Progenitor cell of endocrine pancreas (in vitro differentiated cells): ENCODE measurements at regions not wholly inside any gene's neighbourhood (a gene's known extent, or its start where the extent isn't known, plus 50 kb on each side); places are given as distances from the start of the nearest gene placed in this dataset.
"Not testable (repeated sequence)": the region's sequence is repeated elsewhere in the genome, so short reads cannot be mapped to it uniquely, and the experiment has no call there.

Experiments used
- DNase-seq: peaks from one replicate; pipeline ENCODE4 v3.0.0; 2021; ENCODE audit warnings: low spot score; ENCODE audit not compliant: unreplicated experiment
- H3K27ac Mint-ChIP-seq: 2 replicates; pipeline ENCODE4 v1.8.0; 2021; ENCODE audit warnings: mild to moderate bottlenecking, moderate library complexity, mixed read lengths
- H3K27me3 Mint-ChIP-seq: 2 replicates; pipeline ENCODE4 v1.8.0; 2021; ENCODE audit warnings: mixed read lengths
- H3K36me3 Mint-ChIP-seq: 2 replicates; pipeline ENCODE4 v1.8.0; 2022; ENCODE audit warnings: mixed read lengths; ENCODE audit not compliant: insufficient read depth
- H3K4me1 Mint-ChIP-seq: 2 replicates; pipeline ENCODE4 v1.8.0; 2021; ENCODE audit warnings: low read depth, mixed read lengths
- H3K4me3 Mint-ChIP-seq: 2 replicates; pipeline ENCODE4 v1.8.0; 2021; ENCODE audit warnings: low read depth, mild to moderate bottlenecking, moderate library complexity, mixed read lengths
- H3K9me3 Mint-ChIP-seq: 2 replicates; pipeline ENCODE4 v1.8.0; 2021; ENCODE audit warnings: low read depth, mixed read lengths
- TF ChIP-seq, protein P1 (sequence below): fragments of 200-600 bp; sonication (generic); IDR thresholded peaks from one replicate; pipeline ENCODE4 v1.5.0; 2021; ENCODE audit warnings: antibody characterized with exemption, mild to moderate bottlenecking; ENCODE audit not compliant: unreplicated experiment

DNA sequence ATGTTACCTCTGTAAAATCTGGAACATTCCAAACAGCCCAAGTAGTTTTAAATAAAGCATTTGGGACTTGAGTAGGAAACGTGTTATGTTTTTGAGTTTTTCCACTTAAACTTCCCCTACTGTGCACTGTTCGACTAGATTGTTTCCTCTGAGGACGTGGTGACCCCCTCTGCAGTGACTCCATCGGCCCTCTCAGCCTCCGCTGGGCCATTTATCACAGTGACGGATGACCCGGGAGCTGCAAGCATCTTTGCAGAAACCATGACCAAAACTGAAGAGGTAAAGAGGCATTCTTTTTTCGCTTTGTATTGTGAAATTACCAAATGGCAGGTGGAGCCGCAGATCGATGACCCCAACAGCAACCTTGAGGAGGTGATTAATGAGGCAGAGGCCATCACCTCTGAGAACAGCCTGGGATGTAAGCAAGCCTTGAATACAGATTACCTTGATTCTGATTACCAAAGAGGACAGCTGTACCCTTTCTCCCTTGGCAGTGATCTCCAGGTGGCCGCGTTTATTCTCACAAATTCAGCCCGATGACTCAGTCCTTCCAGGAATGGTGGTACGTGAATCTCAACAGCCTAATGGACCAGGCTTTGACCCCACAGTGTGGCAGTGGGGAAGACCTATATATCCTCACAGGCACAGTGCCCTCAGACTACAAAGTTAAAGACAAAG, 79.1 kb upstream of the FAN1 start:
- peaks cover 2% of the 10 kb centered on the region for H3K4me1 Mint-ChIP-seq
- DNase-seq, result no peak
- H3K27ac Mint-ChIP-seq, result peak overlapping the region; percentile 4
- no peaks in the 10 kb centered on the region for H3K36me3 Mint-ChIP-seq
- H3K9me3 Mint-ChIP-seq, result no peaks in the 10 kb centered on the region
- TF ChIP-seq, protein P1, sequence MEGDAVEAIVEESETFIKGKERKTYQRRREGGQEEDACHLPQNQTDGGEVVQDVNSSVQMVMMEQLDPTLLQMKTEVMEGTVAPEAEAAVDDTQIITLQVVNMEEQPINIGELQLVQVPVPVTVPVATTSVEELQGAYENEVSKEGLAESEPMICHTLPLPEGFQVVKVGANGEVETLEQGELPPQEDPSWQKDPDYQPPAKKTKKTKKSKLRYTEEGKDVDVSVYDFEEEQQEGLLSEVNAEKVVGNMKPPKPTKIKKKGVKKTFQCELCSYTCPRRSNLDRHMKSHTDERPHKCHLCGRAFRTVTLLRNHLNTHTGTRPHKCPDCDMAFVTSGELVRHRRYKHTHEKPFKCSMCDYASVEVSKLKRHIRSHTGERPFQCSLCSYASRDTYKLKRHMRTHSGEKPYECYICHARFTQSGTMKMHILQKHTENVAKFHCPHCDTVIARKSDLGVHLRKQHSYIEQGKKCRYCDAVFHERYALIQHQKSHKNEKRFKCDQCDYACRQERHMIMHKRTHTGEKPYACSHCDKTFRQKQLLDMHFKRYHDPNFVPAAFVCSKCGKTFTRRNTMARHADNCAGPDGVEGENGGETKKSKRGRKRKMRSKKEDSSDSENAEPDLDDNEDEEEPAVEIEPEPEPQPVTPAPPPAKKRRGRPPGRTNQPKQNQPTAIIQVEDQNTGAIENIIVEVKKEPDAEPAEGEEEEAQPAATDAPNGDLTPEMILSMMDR, result no peak
- H3K4me3 Mint-ChIP-seq, result no peak overlapping the region
- H3K27me3 Mint-ChIP-seq, result no peaks in the 10 kb centered on the region

DNA sequence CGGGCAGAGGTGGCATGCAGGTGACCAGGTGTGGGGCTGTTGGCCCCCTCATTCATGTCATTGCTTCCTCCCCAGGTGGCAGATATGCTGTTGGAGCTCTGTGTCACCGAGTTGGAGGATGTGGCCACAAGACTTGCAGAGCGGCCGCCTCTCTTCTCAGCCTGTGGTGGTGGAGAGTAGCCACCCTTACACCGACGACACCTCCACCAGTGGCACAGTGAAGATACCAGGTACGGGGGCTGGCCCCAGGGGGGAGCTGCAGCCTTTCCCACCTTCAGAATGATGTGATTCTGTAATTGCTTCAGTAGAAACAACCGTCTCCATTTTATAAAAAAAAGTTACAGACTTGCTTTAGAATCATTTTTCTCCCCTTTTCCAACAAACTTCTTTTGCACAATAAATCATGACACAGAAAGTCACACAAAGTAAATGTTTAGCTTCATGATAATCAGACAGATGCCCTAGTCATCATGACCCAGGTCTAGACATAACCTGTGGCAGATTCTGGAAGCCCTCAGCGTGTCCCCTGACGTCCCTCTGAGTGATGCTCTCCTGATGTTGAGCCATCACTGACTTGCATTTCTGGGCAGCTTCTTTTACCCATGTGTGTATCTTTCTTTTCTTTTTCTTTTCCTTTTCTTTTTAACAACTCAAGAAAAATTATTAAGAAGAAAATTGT, 76.0 kb upstream of the FAN1 start:
- no peaks in the 10 kb centered on the region for H3K9me3 Mint-ChIP-seq
- no peak overlapping the region for H3K4me3 Mint-ChIP-seq
- no peak overlapping the region for H3K27ac Mint-ChIP-seq
- TF ChIP-seq, protein P1, result no peak
- peaks cover 2% of the 10 kb centered on the region for H3K4me1 Mint-ChIP-seq
- DNase-seq, result no peak
- no peaks in the 10 kb centered on the region for H3K36me3 Mint-ChIP-seq
- H3K27me3 Mint-ChIP-seq, result no peaks in the 10 kb centered on the region

DNA sequence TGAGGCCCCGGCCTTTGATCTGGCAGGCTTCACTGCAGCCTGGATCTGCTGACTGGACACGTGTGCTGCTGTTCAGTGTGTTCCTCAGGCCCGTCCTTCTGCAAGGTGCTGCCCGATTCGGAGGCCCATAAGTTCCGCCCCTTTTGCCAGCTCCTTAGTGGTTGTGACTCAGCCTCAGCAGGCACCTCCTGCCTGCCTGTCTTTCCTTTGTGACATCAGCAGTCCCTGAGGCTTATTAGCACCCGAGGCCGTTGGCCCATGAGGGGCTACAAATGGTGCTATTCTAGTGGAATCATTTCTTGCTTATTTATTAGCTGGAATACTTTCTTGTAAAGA, 75.4 kb upstream of the FAN1 start:
- H3K27ac Mint-ChIP-seq, H3K9me3 Mint-ChIP-seq, DNase-seq, H3K4me3 Mint-ChIP-seq, H3K4me1 Mint-ChIP-seq, H3K36me3 Mint-ChIP-seq, H3K27me3 Mint-ChIP-seq: not testable (repeated sequence)

DNA sequence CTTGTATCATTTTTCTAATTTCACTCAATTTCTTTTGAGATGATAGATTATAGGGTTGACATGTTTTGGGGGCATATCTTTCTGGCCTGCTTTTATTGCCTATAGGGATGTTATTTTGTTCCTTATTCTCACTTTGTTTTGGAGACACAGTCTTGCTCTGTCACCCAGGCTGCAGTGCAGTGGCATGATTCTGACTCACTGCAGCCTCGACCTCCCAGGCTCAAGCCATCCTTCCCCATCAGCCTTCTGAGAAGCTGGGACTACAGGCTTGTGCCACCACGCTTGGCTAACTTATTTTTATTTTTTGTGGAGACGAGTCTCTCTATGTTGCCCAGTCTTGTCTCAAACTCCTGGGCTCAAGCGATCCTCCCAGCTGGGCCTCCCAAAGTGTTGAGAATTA, 72.8 kb upstream of the FAN1 start:
- no peak overlapping the region for H3K27ac Mint-ChIP-seq
- no peaks in the 10 kb centered on the region for H3K9me3 Mint-ChIP-seq
- H3K27me3 Mint-ChIP-seq, result no peaks in the 10 kb centered on the region
- no peaks in the 10 kb centered on the region for H3K4me1 Mint-ChIP-seq
- no peaks in the 10 kb centered on the region for H3K36me3 Mint-ChIP-seq
- TF ChIP-seq, protein P1, result no peak
- DNase-seq, result no peak
- no peak overlapping the region for H3K4me3 Mint-ChIP-seq

DNA sequence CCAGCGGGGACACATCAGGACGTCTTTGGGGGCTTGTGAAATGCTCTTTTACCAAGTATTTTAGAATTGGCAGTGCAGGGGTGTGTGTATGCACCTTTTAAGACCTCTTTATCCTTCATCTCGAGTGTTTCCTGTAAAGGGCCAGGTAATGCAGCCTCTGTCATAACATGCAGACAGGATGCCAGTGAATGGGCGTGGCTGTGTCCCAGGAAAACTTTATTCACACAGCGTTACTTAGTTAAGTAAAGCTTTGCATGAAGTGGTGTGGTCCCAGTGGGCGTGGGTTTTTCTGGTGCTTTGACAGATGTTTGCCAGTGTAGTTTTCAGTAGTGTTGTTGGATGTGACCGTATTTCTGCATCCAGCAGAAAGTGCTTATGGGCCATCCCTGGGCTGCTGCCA, 70.3 kb upstream of the FAN1 start:
- not testable (repeated sequence) for H3K27me3 Mint-ChIP-seq, H3K27ac Mint-ChIP-seq

DNA sequence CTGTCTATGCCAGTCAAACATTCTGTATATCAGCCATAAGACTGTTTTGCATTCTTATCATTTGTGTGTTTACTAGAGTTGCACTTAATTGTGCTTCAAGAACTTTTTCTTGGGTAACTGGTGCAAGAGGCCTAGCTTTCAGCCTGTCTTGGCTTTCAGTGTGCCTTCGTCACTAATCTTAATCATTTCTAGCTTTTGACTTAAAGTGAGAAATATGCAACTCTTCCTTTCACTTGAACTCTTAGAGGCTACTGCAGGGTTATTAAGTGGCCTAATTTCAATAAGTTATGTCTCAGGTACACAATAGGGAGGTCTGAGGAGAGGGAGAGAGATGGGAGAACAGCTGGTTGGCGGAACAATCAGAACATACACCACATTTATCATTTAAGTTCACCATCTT, 62.1 kb upstream of the FAN1 start:
- H3K27me3 Mint-ChIP-seq, result peaks cover 15% of the 10 kb centered on the region
- H3K9me3 Mint-ChIP-seq, DNase-seq, H3K27ac Mint-ChIP-seq, H3K4me3 Mint-ChIP-seq, H3K36me3 Mint-ChIP-seq, H3K4me1 Mint-ChIP-seq: not testable (repeated sequence)

More for the DNA sequence above, 70.3 kb upstream of the FAN1 start:
- not testable (repeated sequence) for DNase-seq, H3K4me3 Mint-ChIP-seq, H3K4me1 Mint-ChIP-seq, H3K36me3 Mint-ChIP-seq, H3K9me3 Mint-ChIP-seq

DNA sequence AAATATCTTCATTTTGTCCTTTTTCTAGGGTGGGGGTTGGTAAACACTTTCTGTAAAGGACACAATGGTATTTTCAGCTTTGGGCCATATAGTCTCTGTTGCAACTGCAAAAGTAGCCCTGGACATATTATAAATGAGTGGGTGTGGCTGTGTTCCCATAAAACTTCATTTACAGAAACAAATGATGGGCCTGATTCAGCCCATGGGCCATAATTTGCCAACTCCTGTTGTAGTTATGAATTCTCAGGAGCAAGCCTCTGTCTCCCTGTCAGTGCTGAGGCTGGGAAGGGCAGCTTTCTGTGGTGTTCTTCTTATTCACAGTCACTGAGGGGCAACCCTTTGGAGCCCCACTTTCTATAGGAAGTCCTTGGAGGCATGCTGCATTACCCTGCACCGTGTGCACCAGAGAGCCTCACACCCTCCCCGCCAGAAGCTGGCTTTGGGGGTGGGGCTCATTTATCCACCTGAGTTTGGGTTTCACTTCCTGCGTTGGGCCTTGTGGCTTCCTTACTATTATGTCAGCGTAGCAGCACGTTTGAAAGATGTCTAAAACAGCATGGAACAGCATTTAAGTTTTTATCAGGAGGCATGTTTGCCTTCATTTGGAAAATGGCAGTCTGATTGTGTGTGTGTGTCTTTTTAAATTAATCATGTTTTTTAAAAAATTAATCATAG, 60.8 kb upstream of the FAN1 start:
- peaks cover 18% of the 10 kb centered on the region for H3K27me3 Mint-ChIP-seq
- not testable (repeated sequence) for DNase-seq, H3K4me3 Mint-ChIP-seq, H3K9me3 Mint-ChIP-seq, H3K36me3 Mint-ChIP-seq, H3K4me1 Mint-ChIP-seq
- peak overlapping the region; percentile 49 for H3K27ac Mint-ChIP-seq

DNA sequence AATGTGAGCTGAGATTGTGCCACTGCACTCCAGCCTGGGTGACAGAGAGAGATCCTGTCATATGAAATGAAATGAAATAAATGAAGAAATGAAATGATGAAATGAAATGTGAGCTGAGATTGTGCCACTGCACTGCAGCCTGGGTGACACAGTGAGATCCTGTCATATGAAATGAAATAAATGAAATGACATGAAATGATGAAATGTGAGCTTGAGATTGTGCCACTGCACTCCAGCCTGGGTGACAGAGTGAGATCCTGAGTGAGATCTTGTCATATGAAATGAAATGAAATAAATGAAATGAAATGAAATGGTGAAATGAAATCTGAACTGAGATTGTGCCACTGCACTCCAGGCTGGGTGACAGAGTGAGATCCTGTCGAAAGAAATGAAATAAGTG, 58.2 kb upstream of the FAN1 start:
- H3K4me3 Mint-ChIP-seq, H3K4me1 Mint-ChIP-seq, H3K36me3 Mint-ChIP-seq, H3K9me3 Mint-ChIP-seq, H3K27ac Mint-ChIP-seq, DNase-seq: not testable (repeated sequence)
- H3K27me3 Mint-ChIP-seq, result peaks cover 18% of the 10 kb centered on the region
